ENCODE measurements at regions not wholly inside any gene's neighbourhood (a gene's known extent, or its start where the extent isn't known, plus 50 kb on each side); places are given as distances from the start of the nearest gene placed in this dataset.
A peak's percentile ranks its signal among the peaks of the same experiment; 100 is the strongest.

DNA sequence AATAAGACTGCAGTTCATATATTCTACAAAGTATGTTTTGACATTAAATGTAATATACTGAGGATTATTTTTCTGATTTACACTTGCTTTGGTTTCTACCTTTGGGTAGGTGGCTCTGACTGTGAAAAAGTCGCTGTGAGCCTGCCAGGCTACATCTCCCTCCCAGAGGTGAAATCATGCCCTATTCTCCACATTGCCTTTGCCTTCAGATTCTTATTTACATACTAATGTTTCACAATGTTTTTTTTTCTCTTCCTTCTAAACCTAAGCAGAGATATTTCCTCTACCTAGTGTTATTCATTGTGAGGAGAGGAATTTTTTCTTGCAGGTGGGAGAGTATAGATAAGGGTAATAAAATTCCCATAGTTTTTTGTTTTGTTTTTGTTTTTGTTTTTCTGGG lies 111.5 kb upstream of the ANTXRL start:
- H3K27ac ChIP-seq (ENCODE audit: low read depth), result no peak overlapping the region
- H3F3A ChIP-seq (replicated peaks; ENCODE audit: low read depth), result no peaks in the 10 kb centered on the region
- TF ChIP-seq POLR2AphosphoS5 (IDR thresholded peaks at IDR 0.05; ENCODE audit: low read depth), result no peak
- TF ChIP-seq, protein P1, sequence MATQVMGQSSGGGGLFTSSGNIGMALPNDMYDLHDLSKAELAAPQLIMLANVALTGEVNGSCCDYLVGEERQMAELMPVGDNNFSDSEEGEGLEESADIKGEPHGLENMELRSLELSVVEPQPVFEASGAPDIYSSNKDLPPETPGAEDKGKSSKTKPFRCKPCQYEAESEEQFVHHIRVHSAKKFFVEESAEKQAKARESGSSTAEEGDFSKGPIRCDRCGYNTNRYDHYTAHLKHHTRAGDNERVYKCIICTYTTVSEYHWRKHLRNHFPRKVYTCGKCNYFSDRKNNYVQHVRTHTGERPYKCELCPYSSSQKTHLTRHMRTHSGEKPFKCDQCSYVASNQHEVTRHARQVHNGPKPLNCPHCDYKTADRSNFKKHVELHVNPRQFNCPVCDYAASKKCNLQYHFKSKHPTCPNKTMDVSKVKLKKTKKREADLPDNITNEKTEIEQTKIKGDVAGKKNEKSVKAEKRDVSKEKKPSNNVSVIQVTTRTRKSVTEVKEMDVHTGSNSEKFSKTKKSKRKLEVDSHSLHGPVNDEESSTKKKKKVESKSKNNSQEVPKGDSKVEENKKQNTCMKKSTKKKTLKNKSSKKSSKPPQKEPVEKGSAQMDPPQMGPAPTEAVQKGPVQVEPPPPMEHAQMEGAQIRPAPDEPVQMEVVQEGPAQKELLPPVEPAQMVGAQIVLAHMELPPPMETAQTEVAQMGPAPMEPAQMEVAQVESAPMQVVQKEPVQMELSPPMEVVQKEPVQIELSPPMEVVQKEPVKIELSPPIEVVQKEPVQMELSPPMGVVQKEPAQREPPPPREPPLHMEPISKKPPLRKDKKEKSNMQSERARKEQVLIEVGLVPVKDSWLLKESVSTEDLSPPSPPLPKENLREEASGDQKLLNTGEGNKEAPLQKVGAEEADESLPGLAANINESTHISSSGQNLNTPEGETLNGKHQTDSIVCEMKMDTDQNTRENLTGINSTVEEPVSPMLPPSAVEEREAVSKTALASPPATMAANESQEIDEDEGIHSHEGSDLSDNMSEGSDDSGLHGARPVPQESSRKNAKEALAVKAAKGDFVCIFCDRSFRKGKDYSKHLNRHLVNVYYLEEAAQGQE (IDR thresholded peaks at IDR 0.05; ENCODE audit: unreplicated experiment), result no peak
- no peak for TF ChIP-seq NANOG (IDR thresholded peaks at IDR 0.05; ENCODE audit: borderline replicate concordance)
- TF ChIP-seq ZNF114 (CRISPR knock-in tag; IDR thresholded peaks at IDR 0.05), result no peak
- TF ChIP-seq CREB1 (CRISPR knock-in tag; IDR thresholded peaks at IDR 0.05; ENCODE audit: low read depth), result no peak
- TF ChIP-seq STAT1 (IDR thresholded peaks at IDR 0.05; ENCODE audit: unreplicated experiment), result no peak
- TF ChIP-seq, protein P2, sequence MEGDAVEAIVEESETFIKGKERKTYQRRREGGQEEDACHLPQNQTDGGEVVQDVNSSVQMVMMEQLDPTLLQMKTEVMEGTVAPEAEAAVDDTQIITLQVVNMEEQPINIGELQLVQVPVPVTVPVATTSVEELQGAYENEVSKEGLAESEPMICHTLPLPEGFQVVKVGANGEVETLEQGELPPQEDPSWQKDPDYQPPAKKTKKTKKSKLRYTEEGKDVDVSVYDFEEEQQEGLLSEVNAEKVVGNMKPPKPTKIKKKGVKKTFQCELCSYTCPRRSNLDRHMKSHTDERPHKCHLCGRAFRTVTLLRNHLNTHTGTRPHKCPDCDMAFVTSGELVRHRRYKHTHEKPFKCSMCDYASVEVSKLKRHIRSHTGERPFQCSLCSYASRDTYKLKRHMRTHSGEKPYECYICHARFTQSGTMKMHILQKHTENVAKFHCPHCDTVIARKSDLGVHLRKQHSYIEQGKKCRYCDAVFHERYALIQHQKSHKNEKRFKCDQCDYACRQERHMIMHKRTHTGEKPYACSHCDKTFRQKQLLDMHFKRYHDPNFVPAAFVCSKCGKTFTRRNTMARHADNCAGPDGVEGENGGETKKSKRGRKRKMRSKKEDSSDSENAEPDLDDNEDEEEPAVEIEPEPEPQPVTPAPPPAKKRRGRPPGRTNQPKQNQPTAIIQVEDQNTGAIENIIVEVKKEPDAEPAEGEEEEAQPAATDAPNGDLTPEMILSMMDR (conservative IDR thresholded peaks at IDR 0.05; ENCODE audit: low read depth in 2 of 2), result no peak
- TF ChIP-seq JUNB (IDR thresholded peaks at IDR 0.05; ENCODE audit: unreplicated experiment), result no peak
- TF ChIP-seq, protein P3, sequence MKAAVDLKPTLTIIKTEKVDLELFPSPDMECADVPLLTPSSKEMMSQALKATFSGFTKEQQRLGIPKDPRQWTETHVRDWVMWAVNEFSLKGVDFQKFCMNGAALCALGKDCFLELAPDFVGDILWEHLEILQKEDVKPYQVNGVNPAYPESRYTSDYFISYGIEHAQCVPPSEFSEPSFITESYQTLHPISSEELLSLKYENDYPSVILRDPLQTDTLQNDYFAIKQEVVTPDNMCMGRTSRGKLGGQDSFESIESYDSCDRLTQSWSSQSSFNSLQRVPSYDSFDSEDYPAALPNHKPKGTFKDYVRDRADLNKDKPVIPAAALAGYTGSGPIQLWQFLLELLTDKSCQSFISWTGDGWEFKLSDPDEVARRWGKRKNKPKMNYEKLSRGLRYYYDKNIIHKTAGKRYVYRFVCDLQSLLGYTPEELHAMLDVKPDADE (IDR thresholded peaks at IDR 0.05), result no peak
- no peak for TF ChIP-seq EZH2 (IDR thresholded peaks at IDR 0.05; ENCODE audit: low read depth, unreplicated experiment)
- TF ChIP-seq EZH2phosphoT487 (IDR thresholded peaks at IDR 0.05; ENCODE audit: unreplicated experiment), result no peak
- TF ChIP-seq, protein P4, sequence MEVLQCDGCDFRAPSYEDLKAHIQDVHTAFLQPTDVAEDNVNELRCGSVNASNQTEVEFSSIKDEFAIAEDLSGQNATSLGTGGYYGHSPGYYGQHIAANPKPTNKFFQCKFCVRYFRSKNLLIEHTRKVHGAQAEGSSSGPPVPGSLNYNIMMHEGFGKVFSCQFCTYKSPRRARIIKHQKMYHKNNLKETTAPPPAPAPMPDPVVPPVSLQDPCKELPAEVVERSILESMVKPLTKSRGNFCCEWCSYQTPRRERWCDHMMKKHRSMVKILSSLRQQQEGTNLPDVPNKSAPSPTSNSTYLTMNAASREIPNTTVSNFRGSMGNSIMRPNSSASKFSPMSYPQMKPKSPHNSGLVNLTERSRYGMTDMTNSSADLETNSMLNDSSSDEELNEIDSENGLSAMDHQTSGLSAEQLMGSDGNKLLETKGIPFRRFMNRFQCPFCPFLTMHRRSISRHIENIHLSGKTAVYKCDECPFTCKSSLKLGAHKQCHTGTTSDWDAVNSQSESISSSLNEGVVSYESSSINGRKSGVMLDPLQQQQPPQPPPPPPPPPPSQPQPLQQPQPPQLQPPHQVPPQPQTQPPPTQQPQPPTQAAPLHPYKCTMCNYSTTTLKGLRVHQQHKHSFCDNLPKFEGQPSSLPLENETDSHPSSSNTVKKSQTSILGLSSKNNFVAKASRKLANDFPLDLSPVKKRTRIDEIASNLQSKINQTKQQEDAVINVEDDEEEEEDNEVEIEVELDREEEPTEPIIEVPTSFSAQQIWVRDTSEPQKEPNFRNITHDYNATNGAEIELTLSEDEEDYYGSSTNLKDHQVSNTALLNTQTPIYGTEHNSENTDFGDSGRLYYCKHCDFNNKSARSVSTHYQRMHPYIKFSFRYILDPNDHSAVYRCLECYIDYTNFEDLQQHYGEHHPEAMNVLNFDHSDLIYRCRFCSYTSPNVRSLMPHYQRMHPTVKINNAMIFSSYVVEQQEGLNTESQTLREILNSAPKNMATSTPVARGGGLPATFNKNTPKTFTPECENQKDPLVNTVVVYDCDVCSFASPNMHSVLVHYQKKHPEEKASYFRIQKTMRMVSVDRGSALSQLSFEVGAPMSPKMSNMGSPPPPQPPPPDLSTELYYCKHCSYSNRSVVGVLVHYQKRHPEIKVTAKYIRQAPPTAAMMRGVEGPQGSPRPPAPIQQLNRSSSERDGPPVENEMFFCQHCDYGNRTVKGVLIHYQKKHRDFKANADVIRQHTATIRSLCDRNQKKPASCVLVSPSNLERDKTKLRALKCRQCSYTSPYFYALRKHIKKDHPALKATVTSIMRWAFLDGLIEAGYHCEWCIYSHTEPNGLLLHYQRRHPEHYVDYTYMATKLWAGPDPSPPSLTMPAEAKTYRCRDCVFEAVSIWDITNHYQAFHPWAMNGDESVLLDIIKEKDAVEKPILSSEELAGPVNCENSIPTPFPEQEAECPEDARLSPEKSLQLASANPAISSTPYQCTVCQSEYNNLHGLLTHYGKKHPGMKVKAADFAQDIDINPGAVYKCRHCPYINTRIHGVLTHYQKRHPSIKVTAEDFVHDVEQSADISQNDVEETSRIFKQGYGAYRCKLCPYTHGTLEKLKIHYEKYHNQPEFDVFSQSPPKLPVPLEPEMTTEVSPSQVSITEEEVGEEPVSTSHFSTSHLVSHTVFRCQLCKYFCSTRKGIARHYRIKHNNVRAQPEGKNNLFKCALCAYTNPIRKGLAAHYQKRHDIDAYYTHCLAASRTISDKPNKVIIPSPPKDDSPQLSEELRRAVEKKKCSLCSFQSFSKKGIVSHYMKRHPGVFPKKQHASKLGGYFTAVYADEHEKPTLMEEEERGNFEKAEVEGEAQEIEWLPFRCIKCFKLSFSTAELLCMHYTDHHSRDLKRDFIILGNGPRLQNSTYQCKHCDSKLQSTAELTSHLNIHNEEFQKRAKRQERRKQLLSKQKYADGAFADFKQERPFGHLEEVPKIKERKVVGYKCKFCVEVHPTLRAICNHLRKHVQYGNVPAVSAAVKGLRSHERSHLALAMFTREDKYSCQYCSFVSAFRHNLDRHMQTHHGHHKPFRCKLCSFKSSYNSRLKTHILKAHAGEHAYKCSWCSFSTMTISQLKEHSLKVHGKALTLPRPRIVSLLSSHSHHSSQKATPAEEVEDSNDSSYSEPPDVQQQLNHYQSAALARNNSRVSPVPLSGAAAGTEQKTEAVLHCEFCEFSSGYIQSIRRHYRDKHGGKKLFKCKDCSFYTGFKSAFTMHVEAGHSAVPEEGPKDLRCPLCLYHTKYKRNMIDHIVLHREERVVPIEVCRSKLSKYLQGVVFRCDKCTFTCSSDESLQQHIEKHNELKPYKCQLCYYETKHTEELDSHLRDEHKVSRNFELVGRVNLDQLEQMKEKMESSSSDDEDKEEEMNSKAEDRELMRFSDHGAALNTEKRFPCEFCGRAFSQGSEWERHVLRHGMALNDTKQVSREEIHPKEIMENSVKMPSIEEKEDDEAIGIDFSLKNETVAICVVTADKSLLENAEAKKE (CRISPR knock-in tag; IDR thresholded peaks at IDR 0.05), result no peak
- TF ChIP-seq ZNF331 (CRISPR knock-in tag; IDR thresholded peaks at IDR 0.05; ENCODE audit: low read depth), result no peak
- Mint-ChIP-seq H3K4me1 (peaks cover 21% of the 10 kb centered on the region), H3K9me3 (no peaks in the 10 kb centered on the region), H3K36me3 (ENCODE audit: low read depth) (no peaks in the 10 kb centered on the region), H3K27me3 (ENCODE audit: insufficient read depth, low read depth, poor library complexity) (no peaks in the 10 kb centered on the region), H3K27ac (peak overlapping the region; percentile 82), H3K4me3 (no peak overlapping the region)
- H4K20me1 ChIP-seq (replicated peaks; ENCODE audit: insufficient read depth), result no peaks in the 10 kb centered on the region
- H3K4me2 ChIP-seq, result peak overlapping the region; percentile 1; the same call in 1 of the 2 replicates
- peak; percentile 34; the same call in 1 of the 3 replicates for ATAC-seq
- DNase-seq (ENCODE audit: low spot score), result peak; percentile 14
- H3K4me1 ChIP-seq (ENCODE audit: insufficient read depth), result peaks cover 22% of the 10 kb centered on the region
- no peaks in the 10 kb centered on the region for H3K36me3 ChIP-seq (ENCODE audit: insufficient read depth)
- H3K27me3 ChIP-seq (ENCODE audit: insufficient read depth), result no peaks in the 10 kb centered on the region
- H3K79me2 ChIP-seq (replicated peaks; ENCODE audit: insufficient read depth), result no peaks in the 10 kb centered on the region
- H2AFZ ChIP-seq, result no peak overlapping the region
- H3K9me2 ChIP-seq (ENCODE audit: insufficient read depth), result no peaks in the 10 kb centered on the region
- H3K4me3 ChIP-seq, result no peak overlapping the region

Data from GM23338 (cell line).